Tibial nerve (tissue), 4 donors: ENCODE measurements at regions not wholly inside any gene's neighbourhood (a gene's known extent, or its start where the extent isn't known, plus 50 kb on each side); places are given as distances from the start of the nearest gene placed in this dataset.

Source experiments
- EP300 ChIP-seq, 2 donors: sonication (generic); formaldehyde crosslinking; IDR thresholded peaks; one replicate each; pipeline ENCODE4 v1.6.1; 2017; ENCODE audit warnings: antibody characterized with exemption in 2 of 2, mild to moderate bottlenecking in 1 of 2
- POLR2A ChIP-seq, 2 donors: fragments of 450-650 bp; IDR thresholded peaks; one replicate each; pipeline ENCODE4 v1.6.1; 2017; ENCODE audit warnings: antibody characterized with exemption in 2 of 2, mild to moderate bottlenecking in 2 of 2, moderate library complexity in 2 of 2
- TF ChIP-seq, protein P1 (sequence below), 5 experiments: fragments of 200-600 bp in 3 of 5; fragments of 450-650 bp in 2 of 5; sonication (generic) in 3 of 5; IDR thresholded peaks; one replicate each; pipeline ENCODE4 v1.5.1; 2016 to 2019; ENCODE audit warnings: antibody characterized with exemption in 5 of 5, mild to moderate bottlenecking in 3 of 5, moderate library complexity in 2 of 5

GRCh38 chr12:94762943-94763342 lies 112.6 kb upstream of the TMCC3 start:
- TF ChIP-seq, protein P1, sequence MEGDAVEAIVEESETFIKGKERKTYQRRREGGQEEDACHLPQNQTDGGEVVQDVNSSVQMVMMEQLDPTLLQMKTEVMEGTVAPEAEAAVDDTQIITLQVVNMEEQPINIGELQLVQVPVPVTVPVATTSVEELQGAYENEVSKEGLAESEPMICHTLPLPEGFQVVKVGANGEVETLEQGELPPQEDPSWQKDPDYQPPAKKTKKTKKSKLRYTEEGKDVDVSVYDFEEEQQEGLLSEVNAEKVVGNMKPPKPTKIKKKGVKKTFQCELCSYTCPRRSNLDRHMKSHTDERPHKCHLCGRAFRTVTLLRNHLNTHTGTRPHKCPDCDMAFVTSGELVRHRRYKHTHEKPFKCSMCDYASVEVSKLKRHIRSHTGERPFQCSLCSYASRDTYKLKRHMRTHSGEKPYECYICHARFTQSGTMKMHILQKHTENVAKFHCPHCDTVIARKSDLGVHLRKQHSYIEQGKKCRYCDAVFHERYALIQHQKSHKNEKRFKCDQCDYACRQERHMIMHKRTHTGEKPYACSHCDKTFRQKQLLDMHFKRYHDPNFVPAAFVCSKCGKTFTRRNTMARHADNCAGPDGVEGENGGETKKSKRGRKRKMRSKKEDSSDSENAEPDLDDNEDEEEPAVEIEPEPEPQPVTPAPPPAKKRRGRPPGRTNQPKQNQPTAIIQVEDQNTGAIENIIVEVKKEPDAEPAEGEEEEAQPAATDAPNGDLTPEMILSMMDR (IDR thresholded peaks at IDR 0.05): no peak
- TF ChIP-seq EP300 (IDR thresholded peaks at IDR 0.05) (no peak), POLR2A (IDR thresholded peaks at IDR 0.05) (no peak)
